Hepatocyte (in vitro differentiated cells): ENCODE measurements at regions not wholly inside any gene's neighbourhood (a gene's known extent, or its start where the extent isn't known, plus 50 kb on each side); places are given as distances from the start of the nearest gene placed in this dataset.

ENCODE experiments used
- DNase-seq: peaks from one replicate; pipeline ENCODE4 v3.0.0-alpha.2; 2016; ENCODE audit warnings: low spot score
- H2AFZ ChIP-seq: fragments of 200-600 bp; sonication (generic); 2 replicates; pipeline ENCODE4 v1.6.0; 2016; ENCODE audit warnings: antibody characterized with exemption, mild to moderate bottlenecking
- H3K27ac ChIP-seq: fragments of 200-600 bp; sonication (generic); 2 replicates; pipeline ENCODE4 v1.5.1; 2016; ENCODE audit warnings: mild to moderate bottlenecking
- H3K27me3 ChIP-seq: fragments of 200-600 bp; sonication (generic); 2 replicates; pipeline ENCODE4 v1.6.1; 2016
- H3K36me3 ChIP-seq: fragments of 200-600 bp; sonication (generic); replicated peaks from 2 replicates; pipeline ENCODE4 v1.5.1; 2016; ENCODE audit warnings: low read depth; ENCODE audit not compliant: insufficient read depth
- H3K4me1 ChIP-seq: fragments of 200-600 bp; sonication (generic); 2 replicates; pipeline ENCODE4 v1.5.1; 2016; ENCODE audit warnings: mild to moderate bottlenecking, moderate library complexity; ENCODE audit not compliant: insufficient read depth
- H3K4me2 ChIP-seq: fragments of 200-600 bp; sonication (generic); 2 replicates; pipeline ENCODE4 v1.6.0; 2016
- H3K4me3 ChIP-seq: fragments of 200-600 bp; sonication (generic); 2 replicates; pipeline ENCODE4 v1.5.1; 2016; ENCODE audit warnings: mild to moderate bottlenecking
- H3K79me2 ChIP-seq: fragments of 200-600 bp; sonication (generic); 2 replicates; pipeline ENCODE4 v1.6.0; 2017; ENCODE audit warnings: mild to moderate bottlenecking
- H3K9me2 ChIP-seq: fragments of 200-600 bp; sonication (generic); replicated peaks from 2 replicates; pipeline ENCODE4 v1.6.0; 2017; ENCODE audit warnings: mild to moderate bottlenecking; ENCODE audit not compliant: insufficient read depth
- H3K9me3 ChIP-seq: fragments of 200-600 bp; sonication (generic); 2 replicates; pipeline ENCODE4 v1.5.1; 2016; ENCODE audit warnings: low read depth, mild to moderate bottlenecking
- H4K20me1 ChIP-seq: fragments of 200-600 bp; sonication (generic); 2 replicates; pipeline ENCODE4 v1.6.0; 2016; ENCODE audit warnings: mild to moderate bottlenecking; ENCODE audit not compliant: insufficient read depth, poor library complexity, severe bottlenecking
- EZH2 ChIP-seq: fragments of 200-600 bp; sonication (generic); IDR thresholded peaks from 2 replicates; pipeline ENCODE4 v1.6.1; 2016; ENCODE audit warnings: antibody characterized with exemption, mild to moderate bottlenecking, borderline replicate concordance
- EZH2phosphoT487 ChIP-seq: fragments of 200-600 bp; sonication (generic); IDR thresholded peaks from one replicate; pipeline ENCODE4 v1.6.1; 2018; ENCODE audit warnings: antibody characterized with exemption, mild to moderate bottlenecking, low read depth, moderate library complexity; ENCODE audit not compliant: unreplicated experiment, severe bottlenecking
- WGBS: methylation state at CpG from one replicate; pipeline ENCODE4 v1.1.6; 2016; ENCODE audit warnings: low lambda C conversion rate; ENCODE audit errors: missing lambda C conversion rate; 5-methylcytosine and 5-hydroxymethylcytosine counted together
- TF ChIP-seq, protein P1 (sequence below): fragments of 200-600 bp; sonication (generic); IDR thresholded peaks from 2 replicates; pipeline ENCODE4 v1.5.1; 2016; ENCODE audit warnings: antibody characterized with exemption, mild to moderate bottlenecking; ENCODE audit not compliant: poor library complexity

DNA sequence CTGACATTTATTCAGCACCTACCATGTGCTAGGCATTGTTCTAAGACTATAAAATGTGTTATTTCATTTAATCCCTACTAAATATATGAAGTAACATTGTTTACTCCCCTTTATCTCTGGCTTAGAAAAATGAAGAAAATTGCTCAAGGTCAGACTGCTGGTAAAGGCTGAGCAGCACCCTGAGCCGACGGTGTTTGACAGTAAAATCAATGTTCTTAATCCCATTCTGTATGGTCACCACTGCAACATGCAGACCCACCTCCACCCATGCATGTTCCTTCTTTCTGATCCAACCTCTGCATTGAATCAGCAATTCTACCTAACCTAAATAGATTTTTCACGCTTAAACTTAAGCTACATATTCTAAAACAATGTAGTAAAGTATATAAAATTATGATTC is 216.5 kb downstream of the ZBBX start:
- Histone ChIP-seq H3K4me1 (peaks cover 6% of the 10 kb centered on the region), H3K4me3 (no peak overlapping the region), H3K9me3 (no peaks in the 10 kb centered on the region), H3K79me2 (no peaks in the 10 kb centered on the region), H3K36me3 (no peaks in the 10 kb centered on the region), H3K27ac (no peak overlapping the region), H3K4me2 (no peak overlapping the region), H3K27me3 (no peaks in the 10 kb centered on the region), H4K20me1 (no peaks in the 10 kb centered on the region), H2AFZ (no peak overlapping the region), H3K9me2 (no peaks in the 10 kb centered on the region)
- 75% methylated on average over 3 of the region's 3 CpGs for WGBS
- DNase-seq: no peak
- TF ChIP-seq, protein P1, sequence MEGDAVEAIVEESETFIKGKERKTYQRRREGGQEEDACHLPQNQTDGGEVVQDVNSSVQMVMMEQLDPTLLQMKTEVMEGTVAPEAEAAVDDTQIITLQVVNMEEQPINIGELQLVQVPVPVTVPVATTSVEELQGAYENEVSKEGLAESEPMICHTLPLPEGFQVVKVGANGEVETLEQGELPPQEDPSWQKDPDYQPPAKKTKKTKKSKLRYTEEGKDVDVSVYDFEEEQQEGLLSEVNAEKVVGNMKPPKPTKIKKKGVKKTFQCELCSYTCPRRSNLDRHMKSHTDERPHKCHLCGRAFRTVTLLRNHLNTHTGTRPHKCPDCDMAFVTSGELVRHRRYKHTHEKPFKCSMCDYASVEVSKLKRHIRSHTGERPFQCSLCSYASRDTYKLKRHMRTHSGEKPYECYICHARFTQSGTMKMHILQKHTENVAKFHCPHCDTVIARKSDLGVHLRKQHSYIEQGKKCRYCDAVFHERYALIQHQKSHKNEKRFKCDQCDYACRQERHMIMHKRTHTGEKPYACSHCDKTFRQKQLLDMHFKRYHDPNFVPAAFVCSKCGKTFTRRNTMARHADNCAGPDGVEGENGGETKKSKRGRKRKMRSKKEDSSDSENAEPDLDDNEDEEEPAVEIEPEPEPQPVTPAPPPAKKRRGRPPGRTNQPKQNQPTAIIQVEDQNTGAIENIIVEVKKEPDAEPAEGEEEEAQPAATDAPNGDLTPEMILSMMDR: no peak
- TF ChIP-seq EZH2phosphoT487 (no peak), EZH2 (no peak)

DNA sequence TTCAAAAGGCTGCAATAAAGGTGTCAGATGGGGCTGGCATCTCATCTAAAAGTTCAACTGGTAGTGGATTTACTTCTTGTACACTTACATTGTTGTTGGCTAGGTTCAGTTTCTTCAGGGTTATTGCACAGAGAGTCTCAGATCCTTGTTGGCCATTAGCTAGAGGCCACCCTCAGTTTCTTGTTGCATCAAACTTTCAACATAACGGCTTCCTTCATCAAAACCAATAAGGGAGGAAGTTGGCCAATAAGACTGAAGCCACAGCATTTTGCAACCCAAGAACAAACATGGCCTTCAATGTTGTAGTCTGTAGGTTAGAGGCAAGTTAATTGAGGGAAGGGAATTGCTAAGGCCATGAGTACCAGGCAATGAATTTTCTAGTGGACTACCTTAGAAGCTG is 218.0 kb downstream of the ZBBX start:
- no peak overlapping the region for H2AFZ ChIP-seq
- H3K27ac ChIP-seq: no peak overlapping the region
- H3K4me2 ChIP-seq: no peak overlapping the region
- TF ChIP-seq EZH2phosphoT487 (no peak), EZH2 (no peak)
- TF ChIP-seq, protein P1: no peak
- no peaks in the 10 kb centered on the region for H3K27me3 ChIP-seq
- WGBS: 87% methylated on average over 1 of the region's 1 CpG
- no peak overlapping the region for H3K4me3 ChIP-seq
- H3K4me1 ChIP-seq: peaks cover 6% of the 10 kb centered on the region
- H3K36me3 ChIP-seq: no peaks in the 10 kb centered on the region
- DNase-seq: no peak
- no peaks in the 10 kb centered on the region for H3K9me3 ChIP-seq
- no peaks in the 10 kb centered on the region for H3K9me2 ChIP-seq
- H3K79me2 ChIP-seq: no peaks in the 10 kb centered on the region
- no peaks in the 10 kb centered on the region for H4K20me1 ChIP-seq

DNA sequence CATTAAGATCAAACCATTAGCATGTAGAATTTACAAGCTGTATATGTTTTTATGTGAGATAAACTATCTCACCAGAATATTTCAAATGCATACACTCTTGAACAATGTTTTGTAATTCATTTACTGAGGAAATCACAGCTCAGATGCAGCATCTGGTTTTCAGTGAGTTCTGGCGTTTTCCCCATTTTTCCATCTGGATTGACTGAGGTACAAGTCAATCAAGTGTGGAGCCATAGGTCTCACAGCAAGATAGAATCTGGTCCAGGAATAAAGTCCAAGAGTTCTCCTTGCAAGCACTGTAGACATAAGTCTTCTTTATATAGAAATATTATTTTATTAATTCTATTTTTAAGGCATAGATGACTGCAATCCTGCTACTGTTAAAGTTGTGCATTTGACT is 219.3 kb downstream of the ZBBX start:
- Histone ChIP-seq H3K27ac (no peak overlapping the region), H3K9me2 (no peaks in the 10 kb centered on the region), H3K9me3 (no peaks in the 10 kb centered on the region), H3K4me1 (no peaks in the 10 kb centered on the region), H2AFZ (no peak overlapping the region), H3K27me3 (no peaks in the 10 kb centered on the region), H3K4me3 (no peak overlapping the region), H4K20me1 (no peaks in the 10 kb centered on the region), H3K4me2 (no peak overlapping the region), H3K36me3 (no peaks in the 10 kb centered on the region), H3K79me2 (no peaks in the 10 kb centered on the region)
- WGBS: 84% methylated on average over 1 of the region's 1 CpG
- no peak for DNase-seq
- TF ChIP-seq, protein P1: no peak
- TF ChIP-seq EZH2phosphoT487: no peak
- no peak for TF ChIP-seq EZH2

DNA sequence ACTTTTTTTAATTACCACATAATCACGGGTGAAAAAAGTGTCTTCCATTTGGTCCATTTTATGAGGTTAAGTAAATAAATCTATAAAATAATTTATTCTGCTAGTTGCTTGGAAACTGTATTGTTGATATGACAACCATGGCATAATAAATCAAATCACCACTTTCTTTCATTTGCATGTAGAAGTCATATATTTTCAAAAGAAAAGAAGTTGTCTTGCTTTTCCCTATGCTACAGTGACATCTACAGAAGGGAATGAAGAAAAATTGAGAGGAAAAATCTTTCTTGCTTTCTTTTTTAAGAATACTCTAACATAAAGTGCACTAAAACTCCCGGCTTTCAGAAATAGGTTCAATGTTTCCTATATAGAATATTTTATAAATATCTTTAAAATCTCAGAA is 228.5 kb downstream of the ZBBX start:
- no peaks in the 10 kb centered on the region for H3K4me1 ChIP-seq
- H3K9me2 ChIP-seq: no peaks in the 10 kb centered on the region
- H2AFZ ChIP-seq: no peak overlapping the region
- no peaks in the 10 kb centered on the region for H3K36me3 ChIP-seq
- DNase-seq: no peak
- no peak overlapping the region for H3K27ac ChIP-seq
- WGBS: 75% methylated on average over 2 of the region's 2 CpGs
- H3K4me2 ChIP-seq: no peak overlapping the region
- TF ChIP-seq, protein P1: peak; percentile 38
- no peak for TF ChIP-seq EZH2phosphoT487
- H3K79me2 ChIP-seq: no peaks in the 10 kb centered on the region
- no peaks in the 10 kb centered on the region for H3K27me3 ChIP-seq
- H4K20me1 ChIP-seq: no peaks in the 10 kb centered on the region
- H3K4me3 ChIP-seq: no peak overlapping the region
- no peaks in the 10 kb centered on the region for H3K9me3 ChIP-seq
